WTC11 (cell line): ENCODE measurements at regions not wholly inside any gene's neighbourhood (a gene's known extent, or its start where the extent isn't known, plus 50 kb on each side); places are given as distances from the start of the nearest gene placed in this dataset.

Source experiments
- ATAC-seq: fragments of 200-7000 bp; cut with Tn5 transposase; 2 replicates; pipeline ENCODE4 v1.10.0; 2021; ENCODE audit warnings: mild to moderate bottlenecking, moderate library complexity
- CTCF ChIA-PET: fragments of 300-600 bp; sonication (Branson Sonifier 250); formaldehyde crosslinking; loops from one replicate; lab custom pipeline; 2021; ENCODE audit warnings: antibody characterized with exemption; lab: Charles Lee
- POLR2A ChIA-PET: fragments of 350-600 bp; sonication (Branson Sonifier 250); formaldehyde crosslinking; loops from one replicate; lab custom pipeline; 2021; ENCODE audit warnings: antibody characterized with exemption; lab: Charles Lee
- DNase-seq: peaks from one replicate; pipeline ENCODE4 v3.0.0; 2021; ENCODE audit warnings: low spot score
- H3K27ac Mint-ChIP-seq: 2 replicates; pipeline ENCODE4 v1.8.0; 2021; ENCODE audit warnings: mixed read lengths
- H3K27me3 Mint-ChIP-seq: 2 replicates; pipeline ENCODE4 v1.8.0; 2021; ENCODE audit warnings: low read depth, mild to moderate bottlenecking, moderate library complexity, mixed read lengths
- H3K36me3 Mint-ChIP-seq: 2 replicates; pipeline ENCODE4 v1.8.0; 2021; ENCODE audit warnings: mixed read lengths
- H3K4me1 Mint-ChIP-seq: 2 replicates; pipeline ENCODE4 v1.8.0; 2022; ENCODE audit warnings: mixed read lengths
- H3K4me3 Mint-ChIP-seq: 2 replicates; pipeline ENCODE4 v1.8.0; 2021; ENCODE audit warnings: mild to moderate bottlenecking, moderate library complexity, mixed read lengths
- H3K9me3 Mint-ChIP-seq: 2 replicates; pipeline ENCODE4 v1.8.0; 2021; ENCODE audit warnings: mixed read lengths
- CTCF ChIP-seq: fragments of 200-600 bp; IDR thresholded peaks from 2 replicates; pipeline ENCODE4 v1.8.0; 2022; ENCODE audit warnings: antibody characterized with exemption
- E2F1 ChIP-seq: sonication (generic); formaldehyde crosslinking; IDR thresholded peaks from 2 replicates; pipeline ENCODE4 v1.8.0; 2022; ENCODE audit warnings: mild to moderate bottlenecking, missing genetic modification reagents
- EMX1 ChIP-seq: fragments of 250-450 bp; sonication (Bioruptor Pico); IDR thresholded peaks from 2 replicates; pipeline ENCODE4 v1.8.0; 2021; ENCODE audit warnings: mild to moderate bottlenecking
- ETV6 ChIP-seq: sonication (generic); formaldehyde crosslinking; IDR thresholded peaks from 2 replicates; pipeline ENCODE4 v1.8.1; 2022; ENCODE audit warnings: mild to moderate bottlenecking, missing genetic modification reagents
- FOXJ3 ChIP-seq: sonication (generic); formaldehyde crosslinking; IDR thresholded peaks from 2 replicates; pipeline ENCODE4 v1.9.0; 2021; ENCODE audit warnings: missing genetic modification reagents, mild to moderate bottlenecking, borderline replicate concordance
- FOXK1 ChIP-seq: sonication (generic); formaldehyde crosslinking; IDR thresholded peaks from 2 replicates; pipeline ENCODE4 v1.8.0; 2022; ENCODE audit warnings: mild to moderate bottlenecking, moderate library complexity, missing genetic modification reagents
- GABPB1 ChIP-seq: sonication (generic); formaldehyde crosslinking; IDR thresholded peaks from 2 replicates; pipeline ENCODE4 v1.8.1; 2023; ENCODE audit warnings: mild to moderate bottlenecking, missing genetic modification reagents
- HMGA2 ChIP-seq: fragments of 250-450 bp; sonication (Bioruptor Pico); IDR thresholded peaks from 2 replicates; pipeline ENCODE4 v1.4.0; 2021; ENCODE audit warnings: mild to moderate bottlenecking, moderate library complexity
- IRF2 ChIP-seq: sonication (generic); formaldehyde crosslinking; IDR thresholded peaks from 2 replicates; pipeline ENCODE4 v1.8.0; 2022; ENCODE audit warnings: low read depth, missing genetic modification reagents, borderline replicate concordance
- NFATC4 ChIP-seq: fragments of 250-450 bp; sonication (Bioruptor Pico); IDR thresholded peaks from 2 replicates; pipeline ENCODE4 v1.9.0; 2021; ENCODE audit warnings: mild to moderate bottlenecking
- NR2C2 ChIP-seq: sonication (generic); formaldehyde crosslinking; IDR thresholded peaks from 2 replicates; pipeline ENCODE4 v1.8.0; 2022; ENCODE audit warnings: mild to moderate bottlenecking, missing genetic modification reagents
- OVOL2 ChIP-seq: fragments of 250-450 bp; sonication (Bioruptor Pico); IDR thresholded peaks from 2 replicates; pipeline ENCODE4 v1.9.0; 2021; ENCODE audit warnings: mild to moderate bottlenecking, borderline replicate concordance
- RORB ChIP-seq: fragments of 250-450 bp; sonication (Bioruptor Pico); IDR thresholded peaks from 2 replicates; pipeline ENCODE4 v1.9.0; 2021; ENCODE audit warnings: mild to moderate bottlenecking
- SMAD3 ChIP-seq: sonication (generic); formaldehyde crosslinking; IDR thresholded peaks from 2 replicates; pipeline ENCODE4 v1.8.0; 2022; ENCODE audit warnings: missing genetic modification reagents, mild to moderate bottlenecking, borderline replicate concordance
- SOX15 ChIP-seq: fragments of 250-450 bp; sonication (Bioruptor Pico); IDR thresholded peaks from 2 replicates; pipeline ENCODE4 v1.9.0; 2021; ENCODE audit warnings: mild to moderate bottlenecking
- SP1 ChIP-seq: sonication (generic); formaldehyde crosslinking; conservative IDR thresholded peaks from 2 replicates; pipeline ENCODE4 v1.8.1; 2022; ENCODE audit warnings: missing genetic modification reagents
- TEAD1 ChIP-seq: sonication (generic); formaldehyde crosslinking; IDR thresholded peaks from 2 replicates; pipeline ENCODE4 v1.8.0; 2022; ENCODE audit warnings: mild to moderate bottlenecking, missing genetic modification reagents
- ZBTB21 ChIP-seq: sonication (generic); formaldehyde crosslinking; IDR thresholded peaks from 2 replicates; pipeline ENCODE4 v1.8.1; 2023; ENCODE audit warnings: mild to moderate bottlenecking, missing genetic modification reagents, borderline replicate concordance
- ZNF232 ChIP-seq: sonication (generic); formaldehyde crosslinking; IDR thresholded peaks from 2 replicates; pipeline ENCODE4 v1.8.0; 2022; ENCODE audit warnings: mild to moderate bottlenecking, missing genetic modification reagents
- ZNF263 ChIP-seq: sonication (generic); formaldehyde crosslinking; IDR thresholded peaks from 2 replicates; pipeline ENCODE4 v1.8.1; 2022; ENCODE audit warnings: low read depth, mild to moderate bottlenecking, moderate library complexity, missing genetic modification reagents
- TF ChIP-seq, protein P1 (sequence below): sonication (generic); formaldehyde crosslinking; IDR thresholded peaks from 2 replicates; pipeline ENCODE4 v1.8.0; 2022; ENCODE audit warnings: mild to moderate bottlenecking, missing genetic modification reagents
- TF ChIP-seq, protein P2 (sequence below): fragments of 250-450 bp; sonication (Bioruptor Pico); IDR thresholded peaks from 2 replicates; pipeline ENCODE4 v1.9.0; 2021; ENCODE audit warnings: mild to moderate bottlenecking
- TF ChIP-seq, protein P3 (sequence below): sonication (generic); formaldehyde crosslinking; IDR thresholded peaks from 2 replicates; pipeline ENCODE4 v1.8.1; 2023; ENCODE audit warnings: mild to moderate bottlenecking, missing genetic modification reagents, borderline replicate concordance

- Mint-ChIP-seq H3K4me1 (no peaks in the 10 kb centered on the region), H3K36me3 (no peaks in the 10 kb centered on the region), H3K27ac (no peak overlapping the region), H3K27me3 (no peaks in the 10 kb centered on the region; the same call in none of the 2 replicates), H3K9me3 (peaks cover 9% of the 10 kb centered on the region), H3K4me3 (no peak overlapping the region)
- ChIA-PET POLR2A (no interaction called here), CTCF (no interaction called here)
- ATAC-seq = no peak
- no peak for DNase-seq
- TF ChIP-seq ZBTB21 (CRISPR knock-in tag) (no peak), SMAD3 (no peak), NR2C2 (CRISPR knock-in tag) (no peak), GABPB1 (CRISPR knock-in tag) (no peak), TEAD1 (CRISPR knock-in tag) (no peak), SP1 (CRISPR knock-in tag) (no peak), RORB (CRISPR knock-in tag) (no peak), HMGA2 (CRISPR knock-in tag) (no peak), CTCF (no peak), ZNF263 (CRISPR knock-in tag) (no peak), NFATC4 (CRISPR knock-in tag) (no peak), E2F1 (CRISPR knock-in tag) (no peak), ZNF232 (no peak), EMX1 (CRISPR knock-in tag) (no peak)
- TF ChIP-seq, protein P1, sequence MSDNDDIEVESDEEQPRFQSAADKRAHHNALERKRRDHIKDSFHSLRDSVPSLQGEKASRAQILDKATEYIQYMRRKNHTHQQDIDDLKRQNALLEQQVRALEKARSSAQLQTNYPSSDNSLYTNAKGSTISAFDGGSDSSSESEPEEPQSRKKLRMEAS (CRISPR knock-in tag) = no peak
- TF ChIP-seq, protein P2, sequence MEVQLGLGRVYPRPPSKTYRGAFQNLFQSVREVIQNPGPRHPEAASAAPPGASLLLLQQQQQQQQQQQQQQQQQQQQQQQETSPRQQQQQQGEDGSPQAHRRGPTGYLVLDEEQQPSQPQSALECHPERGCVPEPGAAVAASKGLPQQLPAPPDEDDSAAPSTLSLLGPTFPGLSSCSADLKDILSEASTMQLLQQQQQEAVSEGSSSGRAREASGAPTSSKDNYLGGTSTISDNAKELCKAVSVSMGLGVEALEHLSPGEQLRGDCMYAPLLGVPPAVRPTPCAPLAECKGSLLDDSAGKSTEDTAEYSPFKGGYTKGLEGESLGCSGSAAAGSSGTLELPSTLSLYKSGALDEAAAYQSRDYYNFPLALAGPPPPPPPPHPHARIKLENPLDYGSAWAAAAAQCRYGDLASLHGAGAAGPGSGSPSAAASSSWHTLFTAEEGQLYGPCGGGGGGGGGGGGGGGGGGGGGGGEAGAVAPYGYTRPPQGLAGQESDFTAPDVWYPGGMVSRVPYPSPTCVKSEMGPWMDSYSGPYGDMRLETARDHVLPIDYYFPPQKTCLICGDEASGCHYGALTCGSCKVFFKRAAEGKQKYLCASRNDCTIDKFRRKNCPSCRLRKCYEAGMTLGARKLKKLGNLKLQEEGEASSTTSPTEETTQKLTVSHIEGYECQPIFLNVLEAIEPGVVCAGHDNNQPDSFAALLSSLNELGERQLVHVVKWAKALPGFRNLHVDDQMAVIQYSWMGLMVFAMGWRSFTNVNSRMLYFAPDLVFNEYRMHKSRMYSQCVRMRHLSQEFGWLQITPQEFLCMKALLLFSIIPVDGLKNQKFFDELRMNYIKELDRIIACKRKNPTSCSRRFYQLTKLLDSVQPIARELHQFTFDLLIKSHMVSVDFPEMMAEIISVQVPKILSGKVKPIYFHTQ (CRISPR knock-in tag) = no peak
- TF ChIP-seq, protein P3, sequence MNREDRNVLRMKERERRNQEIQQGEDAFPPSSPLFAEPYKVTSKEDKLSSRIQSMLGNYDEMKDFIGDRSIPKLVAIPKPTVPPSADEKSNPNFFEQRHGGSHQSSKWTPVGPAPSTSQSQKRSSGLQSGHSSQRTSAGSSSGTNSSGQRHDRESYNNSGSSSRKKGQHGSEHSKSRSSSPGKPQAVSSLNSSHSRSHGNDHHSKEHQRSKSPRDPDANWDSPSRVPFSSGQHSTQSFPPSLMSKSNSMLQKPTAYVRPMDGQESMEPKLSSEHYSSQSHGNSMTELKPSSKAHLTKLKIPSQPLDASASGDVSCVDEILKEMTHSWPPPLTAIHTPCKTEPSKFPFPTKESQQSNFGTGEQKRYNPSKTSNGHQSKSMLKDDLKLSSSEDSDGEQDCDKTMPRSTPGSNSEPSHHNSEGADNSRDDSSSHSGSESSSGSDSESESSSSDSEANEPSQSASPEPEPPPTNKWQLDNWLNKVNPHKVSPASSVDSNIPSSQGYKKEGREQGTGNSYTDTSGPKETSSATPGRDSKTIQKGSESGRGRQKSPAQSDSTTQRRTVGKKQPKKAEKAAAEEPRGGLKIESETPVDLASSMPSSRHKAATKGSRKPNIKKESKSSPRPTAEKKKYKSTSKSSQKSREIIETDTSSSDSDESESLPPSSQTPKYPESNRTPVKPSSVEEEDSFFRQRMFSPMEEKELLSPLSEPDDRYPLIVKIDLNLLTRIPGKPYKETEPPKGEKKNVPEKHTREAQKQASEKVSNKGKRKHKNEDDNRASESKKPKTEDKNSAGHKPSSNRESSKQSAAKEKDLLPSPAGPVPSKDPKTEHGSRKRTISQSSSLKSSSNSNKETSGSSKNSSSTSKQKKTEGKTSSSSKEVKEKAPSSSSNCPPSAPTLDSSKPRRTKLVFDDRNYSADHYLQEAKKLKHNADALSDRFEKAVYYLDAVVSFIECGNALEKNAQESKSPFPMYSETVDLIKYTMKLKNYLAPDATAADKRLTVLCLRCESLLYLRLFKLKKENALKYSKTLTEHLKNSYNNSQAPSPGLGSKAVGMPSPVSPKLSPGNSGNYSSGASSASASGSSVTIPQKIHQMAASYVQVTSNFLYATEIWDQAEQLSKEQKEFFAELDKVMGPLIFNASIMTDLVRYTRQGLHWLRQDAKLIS = no peak
Observed at GRCh38 chr3:59460068-59460467, 410.2 kb upstream of the CFAP20DC start.

- no peak for ATAC-seq
- Mint-ChIP-seq H3K36me3 (no peaks in the 10 kb centered on the region), H3K4me3 (no peak overlapping the region), H3K9me3 (peaks cover 9% of the 10 kb centered on the region), H3K27me3 (no peaks in the 10 kb centered on the region; the same call in none of the 2 replicates), H3K27ac (no peak overlapping the region), H3K4me1 (no peaks in the 10 kb centered on the region)
- TF ChIP-seq OVOL2 (CRISPR knock-in tag) (no peak), ETV6 (CRISPR knock-in tag) (no peak), FOXK1 (no peak), FOXJ3 (CRISPR knock-in tag) (no peak), SOX15 (CRISPR knock-in tag) (no peak), IRF2 (CRISPR knock-in tag) (no peak)
- ChIA-PET POLR2A (no interaction called here), CTCF (no interaction called here)
- no peak for DNase-seq
Observed at GRCh38 chr3:59456852-59457485, 407.1 kb upstream of the CFAP20DC start.
